OCI-LY7 (cell line): ENCODE measurements at regions not wholly inside any gene's neighbourhood (a gene's known extent, or its start where the extent isn't known, plus 50 kb on each side); places are given as distances from the start of the nearest gene placed in this dataset.

Source experiments
- EZH2phosphoT487 ChIP-seq: fragments of 200-600 bp; sonication (generic); IDR thresholded peaks from 2 replicates; pipeline ENCODE4 v1.6.1; 2018; ENCODE audit warnings: low read depth, borderline replicate concordance, mild to moderate bottlenecking, mixed run types, antibody characterized with exemption, low read length, moderate library complexity, mixed read lengths
- TF ChIP-seq, protein P1 (sequence below): fragments of 200-600 bp; sonication (generic); conservative IDR thresholded peaks from 2 replicates; pipeline ENCODE4 v1.5.1; 2014; ENCODE audit warnings: mild to moderate bottlenecking, antibody characterized with exemption, low read length, moderate library complexity, mixed read lengths

DNA sequence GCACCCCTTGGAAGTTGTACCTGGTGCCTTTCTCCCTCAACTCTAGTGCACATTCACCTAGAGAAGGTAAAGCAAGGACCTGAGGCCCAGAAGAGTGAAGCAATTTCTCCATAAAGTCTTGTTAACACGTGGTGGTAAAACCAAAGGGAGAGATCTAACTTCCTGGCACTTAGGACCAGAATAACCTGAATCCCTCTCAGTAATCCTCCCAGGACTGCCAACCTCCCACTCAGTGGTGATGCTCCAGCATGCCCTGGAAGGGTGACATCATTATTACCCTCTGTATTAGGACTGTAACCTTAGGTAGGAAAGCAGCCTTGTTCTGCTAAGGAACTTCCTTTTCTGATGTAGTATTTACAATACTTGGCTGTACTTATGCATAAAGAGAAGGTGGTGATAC lies 330.6 kb upstream of the MARCKS start:
- TF ChIP-seq, protein P1, sequence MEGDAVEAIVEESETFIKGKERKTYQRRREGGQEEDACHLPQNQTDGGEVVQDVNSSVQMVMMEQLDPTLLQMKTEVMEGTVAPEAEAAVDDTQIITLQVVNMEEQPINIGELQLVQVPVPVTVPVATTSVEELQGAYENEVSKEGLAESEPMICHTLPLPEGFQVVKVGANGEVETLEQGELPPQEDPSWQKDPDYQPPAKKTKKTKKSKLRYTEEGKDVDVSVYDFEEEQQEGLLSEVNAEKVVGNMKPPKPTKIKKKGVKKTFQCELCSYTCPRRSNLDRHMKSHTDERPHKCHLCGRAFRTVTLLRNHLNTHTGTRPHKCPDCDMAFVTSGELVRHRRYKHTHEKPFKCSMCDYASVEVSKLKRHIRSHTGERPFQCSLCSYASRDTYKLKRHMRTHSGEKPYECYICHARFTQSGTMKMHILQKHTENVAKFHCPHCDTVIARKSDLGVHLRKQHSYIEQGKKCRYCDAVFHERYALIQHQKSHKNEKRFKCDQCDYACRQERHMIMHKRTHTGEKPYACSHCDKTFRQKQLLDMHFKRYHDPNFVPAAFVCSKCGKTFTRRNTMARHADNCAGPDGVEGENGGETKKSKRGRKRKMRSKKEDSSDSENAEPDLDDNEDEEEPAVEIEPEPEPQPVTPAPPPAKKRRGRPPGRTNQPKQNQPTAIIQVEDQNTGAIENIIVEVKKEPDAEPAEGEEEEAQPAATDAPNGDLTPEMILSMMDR, result no peak
- TF ChIP-seq EZH2phosphoT487, result no peak
